Keratinocyte (primary cell): ENCODE measurements at regions not wholly inside any gene's neighbourhood (a gene's known extent, or its start where the extent isn't known, plus 50 kb on each side); places are given as distances from the start of the nearest gene placed in this dataset.

Source experiments
- DNase-seq: peaks from one replicate; pipeline ENCODE4 v3.0.0-alpha.2; 2011; ENCODE audit warnings: low read depth, missing footprints, low spot score
- FAIRE-seq: peaks from 2 replicates; lab custom pipeline; 2011; peaks lifted over from hg19 to GRCh38; lab: Jason Lieb, UNC
- H2AFZ ChIP-seq: 2 replicates; pipeline ENCODE4 v1.6.0; 2012; ENCODE audit warnings: low read length, control low read depth, inconsistent platforms; ENCODE audit not compliant: control insufficient read depth
- H3K27ac ChIP-seq: 2 replicates; pipeline ENCODE4 v1.5.1; 2011; ENCODE audit warnings: low read length; ENCODE audit not compliant: control insufficient read depth, insufficient read depth
- H3K27me3 ChIP-seq: 3 replicates; pipeline ENCODE4 v1.6.0; 2011; ENCODE audit warnings: low read length; ENCODE audit not compliant: control insufficient read depth, insufficient read depth; ENCODE audit errors: extremely low read depth
- H3K36me3 ChIP-seq, 2 experiments: 2 replicates in 1 of 2; 3 replicates in 1 of 2; pipeline ENCODE4 v1.5.1; 2011; ENCODE audit warnings: low read length in 2 of 2, mild to moderate bottlenecking in 1 of 2; ENCODE audit not compliant: control insufficient read depth in 2 of 2, insufficient read depth in 2 of 2; ENCODE audit errors: extremely low read depth in 1 of 2
- H3K4me1 ChIP-seq: 3 replicates; pipeline ENCODE4 v1.5.1; 2011; ENCODE audit warnings: low read length; ENCODE audit not compliant: control insufficient read depth, insufficient read depth; ENCODE audit errors: extremely low read depth
- H3K4me2 ChIP-seq: 3 replicates; pipeline ENCODE4 v1.6.0; 2011; ENCODE audit warnings: low read depth, low read length; ENCODE audit not compliant: control insufficient read depth, insufficient read depth; ENCODE audit errors: extremely low read depth
- H3K4me3 ChIP-seq, 3 experiments: fragments of 200-600 bp in 1 of 3; sonication (generic) in 1 of 3; 2 replicates in 2 of 3; 3 replicates in 1 of 3; pipeline ENCODE4 v1.5.1; 2011 to 2016; ENCODE audit warnings: low read length in 3 of 3, mild to moderate bottlenecking in 3 of 3, control low read depth in 2 of 3, inconsistent platforms in 1 of 3, low read depth in 1 of 3, mixed read lengths in 1 of 3, mixed run types in 1 of 3, moderate library complexity in 1 of 3; ENCODE audit not compliant: control insufficient read depth in 2 of 3, insufficient read depth in 2 of 3; ENCODE audit errors: extremely low read depth in 1 of 3
- H3K79me2 ChIP-seq: 2 replicates; pipeline ENCODE4 v1.6.0; 2012; ENCODE audit warnings: low read length; ENCODE audit not compliant: control insufficient read depth, insufficient read depth
- H3K9ac ChIP-seq: 3 replicates; pipeline ENCODE4 v1.6.0; 2011; ENCODE audit warnings: low read length; ENCODE audit not compliant: control insufficient read depth, insufficient read depth; ENCODE audit errors: extremely low read depth
- H3K9me1 ChIP-seq: 3 replicates; pipeline ENCODE4 v1.6.0; 2011; ENCODE audit warnings: low read length; ENCODE audit not compliant: control insufficient read depth, insufficient read depth; ENCODE audit errors: extremely low read depth
- H3K9me3 ChIP-seq: 2 replicates; pipeline ENCODE4 v1.5.1; 2012; ENCODE audit warnings: low read depth, low read length; ENCODE audit not compliant: control insufficient read depth
- H4K20me1 ChIP-seq: 3 replicates; pipeline ENCODE4 v1.6.0; 2011; ENCODE audit warnings: low read length; ENCODE audit not compliant: control insufficient read depth, insufficient read depth; ENCODE audit errors: extremely low read depth
- CTCF ChIP-seq, 3 experiments: IDR thresholded peaks in 1 of 3; conservative IDR thresholded peaks in 1 of 3; optimal IDR thresholded peaks in 1 of 3; 2 replicates in 2 of 3; 3 replicates in 1 of 3; pipeline versions ENCODE3 to v1.5.1; 2011; ENCODE audit warnings: low read length in 3 of 3, mild to moderate bottlenecking in 3 of 3, moderate library complexity in 2 of 3, control low read depth in 1 of 3, inconsistent platforms in 1 of 3; ENCODE audit not compliant: insufficient read depth in 2 of 3; ENCODE audit errors: extremely low read depth in 1 of 3
- EZH2 ChIP-seq: IDR thresholded peaks from one replicate; pipeline ENCODE4 v1.6.1; 2012; ENCODE audit warnings: inconsistent platforms, mild to moderate bottlenecking, low read length, moderate library complexity
- dilution Hi-C: fragments of 300-500 bp; cut with MboI; formaldehyde crosslinking; loops from one replicate; pipeline ENCODE4 v1.7.0; 2020; ENCODE audit warnings: low sequenced_read_pairs; ENCODE audit not compliant: extremely low pct_ligation_motif_present

- H3K27me3 ChIP-seq: no peaks in the 10 kb centered on the region
- dilution Hi-C loops: no loop called here
- H3K4me1 ChIP-seq: peaks cover 57% of the 10 kb centered on the region
- H4K20me1 ChIP-seq: no peaks in the 10 kb centered on the region
- H3K4me2 ChIP-seq: no peak overlapping the region
- no peak overlapping the region for H3K27ac ChIP-seq
- H3K9me3 ChIP-seq: no peaks in the 10 kb centered on the region
- H3K9me1 ChIP-seq: peaks cover 2% of the 10 kb centered on the region
- DNase-seq: no peak
- H2AFZ ChIP-seq: peak overlapping the region; percentile 21
- peak; percentile 81 to 96 (median 92) for TF ChIP-seq CTCF (optimal IDR thresholded peaks at IDR 0.05 in 1 of 3, IDR thresholded peaks at IDR 0.05 in 1 of 3, conservative IDR thresholded peaks at IDR 0.05 in 1 of 3; ENCODE audit: extremely low read depth in 1 of 3, insufficient read depth in 2 of 3, low read length in 3 of 3)
- no peak for TF ChIP-seq EZH2
- H3K36me3 ChIP-seq: no peaks in the 10 kb centered on the region
- peak; percentile 39 for FAIRE-seq
- no peak overlapping the region for H3K9ac ChIP-seq
- H3K4me3 ChIP-seq: no peak overlapping the region
- no peaks in the 10 kb centered on the region for H3K79me2 ChIP-seq
Observed at GRCh38 chr1:201709564-201710295, 119.2 kb upstream of the IPO9 start.

GRCh38 chr1:201710632-201711597 is 118.0 kb upstream of the IPO9 start:
- FAIRE-seq: peak; percentile 39
- dilution Hi-C loops: no loop called here
- no peaks in the 10 kb centered on the region for H3K9me3 ChIP-seq
- TF ChIP-seq EZH2 (no peak), CTCF (optimal IDR thresholded peaks at IDR 0.05 in 1 of 3, IDR thresholded peaks at IDR 0.05 in 1 of 3, conservative IDR thresholded peaks at IDR 0.05 in 1 of 3; ENCODE audit: extremely low read depth in 1 of 3, insufficient read depth in 2 of 3, low read length in 3 of 3) (no peak)
- H3K9me1 ChIP-seq: peaks cover 2% of the 10 kb centered on the region
- H2AFZ ChIP-seq: no peak overlapping the region
- H4K20me1 ChIP-seq: no peaks in the 10 kb centered on the region
- H3K27me3 ChIP-seq: no peaks in the 10 kb centered on the region
- H3K4me2 ChIP-seq: peak overlapping the region; percentile 3
- no peak overlapping the region for H3K27ac ChIP-seq
- H3K36me3 ChIP-seq: no peaks in the 10 kb centered on the region
- H3K4me1 ChIP-seq: peaks cover 68% of the 10 kb centered on the region
- no peaks in the 10 kb centered on the region for H3K79me2 ChIP-seq
- DNase-seq: no peak
- no peak overlapping the region for H3K4me3 ChIP-seq
- H3K9ac ChIP-seq: no peak overlapping the region
